GM12878 (cell line): ENCODE measurements at regions not wholly inside any gene's neighbourhood (a gene's known extent, or its start where the extent isn't known, plus 50 kb on each side); places are given as distances from the start of the nearest gene placed in this dataset.

Experiments used
- ATAC-seq: fragments of 200-7000 bp; cut with Tn5 transposase; 3 replicates; pipeline ENCODE4 v1.9.1; 2020; ENCODE audit warnings: mild to moderate bottlenecking, moderate library complexity
- BruUV-seq: library from RNA; stranded (reverse); fragments of 400-500 nt; replicated peaks from 2 replicates; lab custom pipeline; 2021; lab: Mats Ljungman, UMichigan
- CTCF ChIA-PET: fragments of 300-600 bp; sonication (Branson Sonifier 250); formaldehyde crosslinking; extraction: SDS; loops from one replicate; lab custom pipeline; 2021; ENCODE audit warnings: inconsistent platforms; lab: Yijun Ruan, JAX
- POLR2A ChIA-PET: fragments of 350-600 bp; formaldehyde crosslinking; extraction: SDS; loops from one replicate; lab custom pipeline; 2021; ENCODE audit warnings: inconsistent platforms; lab: Charles Lee
- RAD21 ChIA-PET: fragments of 300-600 bp; sonication (Branson Sonifier 250); formaldehyde crosslinking; loops from one replicate; lab custom pipeline; 2023; ENCODE audit warnings: antibody characterized with exemption; ENCODE audit not compliant: unreplicated experiment; lab: Charles Lee
- SMC1A ChIA-PET: fragments of 300-600 bp; sonication (Branson Sonifier 250); formaldehyde crosslinking; loops from one replicate; lab custom pipeline; 2023; ENCODE audit not compliant: unreplicated experiment, uncharacterized antibody; lab: Charles Lee
- DNase-seq: peaks from one replicate; pipeline ENCODE4 v3.0.0-alpha.2; 2011; ENCODE audit warnings: low read depth, low spot score
- FAIRE-seq: peaks from 3 replicates; lab custom pipeline; 2011; peaks lifted over from hg19 to GRCh38; lab: Jason Lieb, UNC
- H2AFZ ChIP-seq: 2 replicates; pipeline ENCODE4 v1.6.0; 2011; ENCODE audit warnings: low read depth, low read length, control low read depth; ENCODE audit not compliant: control insufficient read depth
- H3K27ac ChIP-seq: 2 replicates; pipeline ENCODE4 v1.5.1; 2011; ENCODE audit warnings: control low read depth; ENCODE audit not compliant: control insufficient read depth, insufficient read depth
- H3K27me3 ChIP-seq, 2 experiments: replicated peaks in 1 of 2; 2 replicates each; pipeline versions ENCODE4 v1.6.0 to v1.6.1; 2011; ENCODE audit warnings: low read length in 1 of 2; ENCODE audit not compliant: control insufficient read depth in 2 of 2, insufficient read depth in 2 of 2
- H3K36me3 ChIP-seq, 2 experiments: 2 replicates each; pipeline ENCODE4 v1.5.1; 2011; ENCODE audit warnings: low read length in 1 of 2; ENCODE audit not compliant: control insufficient read depth in 2 of 2, insufficient read depth in 2 of 2
- H3K4me1 ChIP-seq: 2 replicates; pipeline ENCODE4 v1.6.1; 2011; ENCODE audit warnings: mild to moderate bottlenecking, low read length, moderate library complexity, mixed read lengths; ENCODE audit not compliant: control insufficient read depth, insufficient read depth
- H3K4me2 ChIP-seq: 2 replicates; pipeline ENCODE4 v1.6.0; 2011; ENCODE audit warnings: control low read depth; ENCODE audit not compliant: control insufficient read depth, insufficient read depth
- H3K4me3 ChIP-seq: fragments of 200-600 bp; sonication (generic); 2 replicates; pipeline ENCODE4 v1.5.1; 2016
- H3K79me2 ChIP-seq: 2 replicates; pipeline ENCODE4 v1.6.0; 2011; ENCODE audit warnings: low read length; ENCODE audit not compliant: control insufficient read depth, insufficient read depth
- H3K9ac ChIP-seq: 2 replicates; pipeline ENCODE4 v1.8.0; 2011; ENCODE audit warnings: low read length, control low read depth, mixed read lengths; ENCODE audit not compliant: control insufficient read depth, insufficient read depth
- H3K9me3 ChIP-seq: replicated peaks from 3 replicates; pipeline ENCODE4 v1.5.1; 2011; ENCODE audit warnings: mild to moderate bottlenecking, low read length; ENCODE audit not compliant: control insufficient read depth, insufficient read depth
- H4K20me1 ChIP-seq: 2 replicates; pipeline ENCODE4 v1.6.0; 2011; ENCODE audit not compliant: control insufficient read depth, insufficient read depth
- CBX5 ChIP-seq: sonication (generic); IDR thresholded peaks from 2 replicates; pipeline ENCODE4 v1.6.1; 2016; ENCODE audit warnings: low read depth, moderate library complexity, mild to moderate bottlenecking, inconsistent platforms
- CEBPB ChIP-seq, 2 experiments: fragments of 150-350 bp in 1 of 2; IDR thresholded peaks; 2 replicates each; pipeline ENCODE4 v1.6.1; 2012 to 2014; ENCODE audit warnings: low read depth in 2 of 2, low read length in 2 of 2, borderline replicate concordance in 1 of 2, inconsistent platforms in 1 of 2
- CREM ChIP-seq: IDR thresholded peaks from 2 replicates; pipeline ENCODE4 v1.6.1; 2014; ENCODE audit warnings: antibody characterized with exemption, low read depth
- ETV6 ChIP-seq, 2 experiments: fragments of 450-650 bp in 1 of 2; IDR thresholded peaks in 1 of 2; conservative IDR thresholded peaks in 1 of 2; 2 replicates each; pipeline ENCODE4 v1.6.1; 2014; ENCODE audit warnings: antibody characterized with exemption in 1 of 2, borderline replicate concordance in 1 of 2, low read depth in 1 of 2, mild to moderate bottlenecking in 1 of 2, moderate library complexity in 1 of 2
- JUNB ChIP-seq: IDR thresholded peaks from 2 replicates; pipeline ENCODE4 v1.6.1; 2016; ENCODE audit warnings: antibody characterized with exemption, mild to moderate bottlenecking
- KDM1A ChIP-seq: fragments of 200-600 bp; sonication (generic); IDR thresholded peaks from 2 replicates; pipeline ENCODE4 v1.6.1; 2016; ENCODE audit warnings: borderline replicate concordance
- POLR2AphosphoS5 ChIP-seq: IDR thresholded peaks from 2 replicates; pipeline ENCODE4 v1.6.1; 2011; ENCODE audit warnings: mild to moderate bottlenecking, low read length, inconsistent platforms
- RUNX3 ChIP-seq: IDR thresholded peaks from 2 replicates; pipeline ENCODE4 v1.6.1; 2012; ENCODE audit warnings: low read length, inconsistent platforms
- STAT1 ChIP-seq: fragments of 450-650 bp; conservative IDR thresholded peaks from 2 replicates; pipeline ENCODE4 v1.6.1; 2014; ENCODE audit warnings: antibody characterized with exemption, mild to moderate bottlenecking
- WRNIP1 ChIP-seq: IDR thresholded peaks from 2 replicates; pipeline ENCODE4 v1.6.1; 2011; ENCODE audit warnings: low read depth, low read length, improper control_type of control experiment, borderline replicate concordance
- ZNF384 ChIP-seq: IDR thresholded peaks from 2 replicates; pipeline ENCODE4 v1.6.1; 2012; ENCODE audit warnings: low read depth, mild to moderate bottlenecking, low read length, improper control_type of control experiment, borderline replicate concordance
- WGBS: methylation state at CpG from one replicate; pipeline ENCODE4 v1.1.6; 2016; ENCODE audit warnings: low lambda C conversion rate; ENCODE audit not compliant: insufficient replicate concordance, insufficient coverage; ENCODE audit errors: missing lambda C conversion rate; 5-methylcytosine and 5-hydroxymethylcytosine counted together
- in situ Hi-C: fragments of 300-500 bp; cut with MboI; formaldehyde crosslinking; loops from 9 replicates; pipeline ENCODE4 v1.14.3; 2018; ENCODE audit warnings: mixed read lengths
- intact Hi-C: fragments of 100-400 bp; cut with micrococcal nuclease; formaldehyde crosslinking; loops from one replicate; pipeline ENCODE4 v1.14.2; 2022; ENCODE audit not compliant: unreplicated experiment
- TF ChIP-seq, protein P1 (sequence below): fragments of 150-350 bp; IDR thresholded peaks from 2 replicates; pipeline ENCODE4 v1.6.1; 2014; ENCODE audit warnings: mild to moderate bottlenecking, low read depth, low read length
- TF ChIP-seq, protein P2 (sequence below): fragments of 450-650 bp; IDR thresholded peaks from 2 replicates; pipeline ENCODE4 v1.6.1; 2016; ENCODE audit warnings: mild to moderate bottlenecking
- TF ChIP-seq, protein P3 (sequence below): fragments of 450-650 bp; IDR thresholded peaks from 2 replicates; pipeline ENCODE4 v1.6.1; 2018; ENCODE audit warnings: borderline replicate concordance, mild to moderate bottlenecking; ENCODE audit not compliant: partially characterized antibody
- TF ChIP-seq, protein P4 (sequence below): IDR thresholded peaks from 2 replicates; pipeline ENCODE4 v1.6.1; 2011; ENCODE audit warnings: low read depth, low read length, improper control_type of control experiment, borderline replicate concordance

DNA sequence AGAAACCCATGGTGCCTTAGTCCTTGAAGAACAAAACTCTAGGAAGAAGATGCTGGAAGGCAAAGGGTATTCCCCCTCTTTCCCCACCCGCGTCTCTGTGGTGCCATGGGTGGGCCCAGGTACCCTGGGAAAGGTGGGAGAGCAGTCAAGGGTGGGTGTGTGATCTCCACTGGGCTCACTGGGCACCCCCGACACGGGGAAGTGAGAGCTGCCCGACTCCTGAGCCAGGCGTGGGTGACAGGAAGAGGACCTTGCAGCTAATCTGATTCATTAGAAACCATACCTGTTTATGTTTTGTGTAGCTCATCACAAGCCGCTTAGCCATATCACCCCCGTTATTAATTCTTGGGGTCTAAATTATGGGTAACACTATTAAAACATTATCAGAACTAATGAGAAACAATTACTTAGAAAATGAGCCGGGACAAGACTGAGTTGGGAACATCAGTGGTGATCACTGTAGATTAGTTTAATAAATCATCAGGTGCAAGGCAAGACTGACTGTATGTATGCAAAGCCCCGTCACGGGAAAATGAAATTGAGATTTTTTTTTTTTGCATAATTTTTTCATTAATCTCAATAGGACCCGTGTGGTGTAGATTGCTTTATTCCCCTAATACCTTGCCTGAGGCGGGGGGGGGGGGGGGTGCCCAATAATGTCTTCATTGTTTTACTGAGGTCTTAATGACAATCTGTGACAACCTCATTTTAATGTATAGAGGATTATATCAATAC lies 77.3 kb downstream of the ZIC5 start:
- DNase-seq (no peak), ATAC-seq (no peak), FAIRE-seq (no peak)
- Histone ChIP-seq H3K36me3 (no peaks in the 10 kb centered on the region), H3K79me2 (no peaks in the 10 kb centered on the region), H3K27ac (no peak overlapping the region), H3K4me3 (no peak overlapping the region), H3K9ac (no peak overlapping the region), H2AFZ (no peak overlapping the region), H3K4me2 (no peak overlapping the region), H3K9me3 (no peaks in the 10 kb centered on the region), H3K27me3 (peaks cover 0 to 12% of the 10 kb centered on the region in 2 experiments; a peak in 2 of 4 replicates), H3K4me1 (no peaks in the 10 kb centered on the region), H4K20me1 (no peaks in the 10 kb centered on the region)
- no TSS peak for BruUV-seq
- CTCF ChIA-PET: interaction anchor here (0.8 kb wide), 1 partner anchor 341 kb away, joined by 4 read pairs; no protein-coding TSS in a partner anchor
- POLR2A ChIA-PET: no interaction called here
- intact Hi-C loops (no loop called here), in situ Hi-C loops (no loop called here)
- SMC1A ChIA-PET: no interaction called here
- 16% methylated on average over 13 of the region's 13 CpGs for WGBS
- RAD21 ChIA-PET: no interaction called here
- no peak for TF ChIP-seq STAT1
- TF ChIP-seq POLR2AphosphoS5: no peak
- TF ChIP-seq, protein P1, sequence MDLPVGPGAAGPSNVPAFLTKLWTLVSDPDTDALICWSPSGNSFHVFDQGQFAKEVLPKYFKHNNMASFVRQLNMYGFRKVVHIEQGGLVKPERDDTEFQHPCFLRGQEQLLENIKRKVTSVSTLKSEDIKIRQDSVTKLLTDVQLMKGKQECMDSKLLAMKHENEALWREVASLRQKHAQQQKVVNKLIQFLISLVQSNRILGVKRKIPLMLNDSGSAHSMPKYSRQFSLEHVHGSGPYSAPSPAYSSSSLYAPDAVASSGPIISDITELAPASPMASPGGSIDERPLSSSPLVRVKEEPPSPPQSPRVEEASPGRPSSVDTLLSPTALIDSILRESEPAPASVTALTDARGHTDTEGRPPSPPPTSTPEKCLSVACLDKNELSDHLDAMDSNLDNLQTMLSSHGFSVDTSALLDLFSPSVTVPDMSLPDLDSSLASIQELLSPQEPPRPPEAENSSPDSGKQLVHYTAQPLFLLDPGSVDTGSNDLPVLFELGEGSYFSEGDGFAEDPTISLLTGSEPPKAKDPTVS: no peak
- TF ChIP-seq JUNB: no peak
- TF ChIP-seq ZNF384: no peak
- TF ChIP-seq CEBPB (IDR thresholded peaks at IDR 0.05; ENCODE audit: borderline replicate concordance in 1 of 2, low read depth in 2 of 2, low read length in 2 of 2): no peak
- TF ChIP-seq, protein P2, sequence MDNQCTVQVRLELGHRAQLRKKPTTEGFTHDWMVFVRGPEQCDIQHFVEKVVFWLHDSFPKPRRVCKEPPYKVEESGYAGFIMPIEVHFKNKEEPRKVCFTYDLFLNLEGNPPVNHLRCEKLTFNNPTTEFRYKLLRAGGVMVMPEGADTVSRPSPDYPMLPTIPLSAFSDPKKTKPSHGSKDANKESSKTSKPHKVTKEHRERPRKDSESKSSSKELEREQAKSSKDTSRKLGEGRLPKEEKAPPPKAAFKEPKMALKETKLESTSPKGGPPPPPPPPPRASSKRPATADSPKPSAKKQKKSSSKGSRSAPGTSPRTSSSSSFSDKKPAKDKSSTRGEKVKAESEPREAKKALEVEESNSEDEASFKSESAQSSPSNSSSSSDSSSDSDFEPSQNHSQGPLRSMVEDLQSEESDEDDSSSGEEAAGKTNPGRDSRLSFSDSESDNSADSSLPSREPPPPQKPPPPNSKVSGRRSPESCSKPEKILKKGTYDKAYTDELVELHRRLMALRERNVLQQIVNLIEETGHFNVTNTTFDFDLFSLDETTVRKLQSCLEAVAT: no peak
- TF ChIP-seq, protein P3, sequence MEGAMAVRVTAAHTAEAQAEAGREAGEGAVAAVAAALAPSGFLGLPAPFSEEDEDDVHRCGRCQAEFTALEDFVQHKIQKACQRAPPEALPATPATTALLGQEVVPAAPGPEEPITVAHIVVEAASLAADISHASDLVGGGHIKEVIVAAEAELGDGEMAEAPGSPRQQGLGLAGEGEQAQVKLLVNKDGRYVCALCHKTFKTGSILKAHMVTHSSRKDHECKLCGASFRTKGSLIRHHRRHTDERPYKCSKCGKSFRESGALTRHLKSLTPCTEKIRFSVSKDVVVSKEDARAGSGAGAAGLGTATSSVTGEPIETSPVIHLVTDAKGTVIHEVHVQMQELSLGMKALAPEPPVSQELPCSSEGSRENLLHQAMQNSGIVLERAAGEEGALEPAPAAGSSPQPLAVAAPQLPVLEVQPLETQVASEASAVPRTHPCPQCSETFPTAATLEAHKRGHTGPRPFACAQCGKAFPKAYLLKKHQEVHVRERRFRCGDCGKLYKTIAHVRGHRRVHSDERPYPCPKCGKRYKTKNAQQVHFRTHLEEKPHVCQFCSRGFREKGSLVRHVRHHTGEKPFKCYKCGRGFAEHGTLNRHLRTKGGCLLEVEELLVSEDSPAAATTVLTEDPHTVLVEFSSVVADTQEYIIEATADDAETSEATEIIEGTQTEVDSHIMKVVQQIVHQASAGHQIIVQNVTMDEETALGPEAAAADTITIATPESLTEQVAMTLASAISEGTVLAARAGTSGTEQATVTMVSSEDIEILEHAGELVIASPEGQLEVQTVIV: no peak
- TF ChIP-seq, protein P4, sequence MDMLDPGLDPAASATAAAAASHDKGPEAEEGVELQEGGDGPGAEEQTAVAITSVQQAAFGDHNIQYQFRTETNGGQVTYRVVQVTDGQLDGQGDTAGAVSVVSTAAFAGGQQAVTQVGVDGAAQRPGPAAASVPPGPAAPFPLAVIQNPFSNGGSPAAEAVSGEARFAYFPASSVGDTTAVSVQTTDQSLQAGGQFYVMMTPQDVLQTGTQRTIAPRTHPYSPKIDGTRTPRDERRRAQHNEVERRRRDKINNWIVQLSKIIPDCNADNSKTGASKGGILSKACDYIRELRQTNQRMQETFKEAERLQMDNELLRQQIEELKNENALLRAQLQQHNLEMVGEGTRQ: no peak
- no peak for TF ChIP-seq WRNIP1
- TF ChIP-seq CREM: no peak
- TF ChIP-seq KDM1A: no peak
- no peak for TF ChIP-seq RUNX3
- no peak for TF ChIP-seq CBX5
- TF ChIP-seq ETV6 (conservative IDR thresholded peaks at IDR 0.05 in 1 of 2, IDR thresholded peaks at IDR 0.05 in 1 of 2; ENCODE audit: borderline replicate concordance in 1 of 2, low read depth in 1 of 2): no peak
